ENCODE measurements at regions not wholly inside any gene's neighbourhood (a gene's known extent, or its start where the extent isn't known, plus 50 kb on each side); places are given as distances from the start of the nearest gene placed in this dataset.
"Not testable (repeated sequence)": the region's sequence is repeated elsewhere in the genome, so short reads cannot be mapped to it uniquely, and the experiment has no call there.

DNA sequence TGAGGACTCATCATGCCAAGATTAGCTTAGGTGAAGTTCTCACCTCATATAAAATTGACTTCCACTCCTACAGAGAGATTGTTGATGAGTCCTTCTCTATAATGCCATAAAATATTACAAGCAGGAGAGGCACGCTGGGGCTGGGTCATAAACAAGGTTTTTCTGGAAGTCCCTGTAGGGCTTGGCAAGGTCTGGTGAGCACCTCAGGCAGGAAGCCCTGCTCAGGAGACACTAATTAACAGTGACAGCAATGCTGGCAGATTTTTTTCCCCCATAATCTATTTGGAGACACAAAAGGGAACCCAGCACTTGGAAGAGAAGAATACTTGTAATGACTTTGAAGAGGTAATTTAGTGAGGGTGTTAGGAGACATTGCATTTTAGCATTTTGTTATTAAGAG is 118.7 kb downstream of the DIRAS2 start:
- no peak for DNase-seq (ENCODE audit: low read depth in 2 of 2)

DNA sequence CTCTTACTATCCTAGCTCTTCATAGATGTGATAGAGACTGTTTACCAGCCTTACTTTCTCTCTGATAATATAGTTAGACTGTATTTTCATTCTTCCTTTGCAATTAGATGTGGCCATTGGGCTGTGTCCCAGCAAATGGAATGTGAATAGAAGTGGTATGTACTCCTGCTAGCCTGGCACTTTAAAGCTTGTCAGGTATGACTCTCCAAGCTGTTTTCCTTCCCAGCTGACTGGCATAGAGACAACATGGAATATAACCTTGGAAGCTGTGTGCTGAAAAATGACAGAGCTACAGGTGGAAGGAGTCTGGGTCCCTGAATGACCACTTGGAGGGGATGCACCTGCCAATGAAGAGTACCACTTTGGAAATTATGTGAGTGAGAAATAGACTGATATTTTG is 116.2 kb downstream of the DIRAS2 start:
- DNase-seq (ENCODE audit: low read depth in 2 of 2), result no peak

DNA sequence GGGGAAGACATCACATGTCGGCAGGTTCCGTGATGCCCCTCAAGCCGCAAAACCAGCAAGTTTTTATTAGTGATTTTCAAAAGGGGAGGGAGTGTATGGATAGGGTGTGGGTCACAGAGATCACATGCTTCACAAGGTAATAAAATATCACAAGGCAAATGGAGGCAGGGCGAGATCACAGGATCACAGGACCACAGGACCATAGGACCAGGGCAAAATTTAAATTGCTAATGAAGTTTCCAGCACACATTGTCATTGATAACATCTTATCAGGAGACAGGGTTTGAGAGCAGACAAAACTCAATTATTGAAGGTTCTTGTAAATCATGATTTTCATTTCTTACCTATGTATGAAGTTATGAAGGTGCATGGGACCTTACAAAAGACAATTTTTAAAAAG is 106.5 kb downstream of the DIRAS2 start:
- DNase-seq (ENCODE audit: low read depth in 2 of 2), result not testable (repeated sequence)

DNA sequence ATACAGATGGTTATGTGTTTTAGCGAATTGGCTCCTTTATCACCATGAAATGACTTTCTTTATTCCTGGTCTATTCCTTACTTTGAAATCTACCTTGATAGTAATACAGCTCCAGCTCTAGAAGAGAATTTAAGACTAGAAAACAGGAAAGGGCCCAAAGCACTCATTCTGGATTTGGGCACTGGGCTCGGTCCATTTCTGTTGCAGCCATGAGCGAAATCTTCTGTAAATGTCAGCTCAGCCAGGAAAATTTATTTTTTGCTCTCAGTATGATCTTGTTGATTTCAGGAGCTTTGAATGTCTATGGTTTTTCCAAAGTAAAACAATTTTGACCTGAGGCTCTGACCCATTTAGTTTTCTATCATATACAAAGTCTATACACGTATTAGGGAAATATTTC is 104.1 kb downstream of the DIRAS2 start:
- no peak for DNase-seq (ENCODE audit: low read depth in 2 of 2)

DNA sequence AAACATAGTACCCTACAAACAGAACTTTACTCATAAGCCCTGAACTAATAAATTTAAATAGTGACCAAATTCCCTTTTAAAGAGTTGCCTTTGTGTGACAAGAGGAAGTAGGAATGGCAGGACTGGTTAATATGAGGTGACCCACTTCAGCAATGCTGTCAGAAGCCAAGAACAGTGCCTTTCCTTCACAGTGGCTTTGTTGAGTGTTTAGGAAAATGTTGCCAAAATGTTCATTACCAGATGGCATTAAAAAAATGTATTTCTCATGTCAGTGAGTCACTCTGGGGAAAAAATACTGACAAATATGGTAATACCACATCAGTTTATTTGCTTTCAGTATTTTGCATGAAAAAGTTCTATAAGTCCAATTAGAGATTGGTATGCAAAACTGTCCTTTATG is 103.3 kb downstream of the DIRAS2 start:
- DNase-seq (ENCODE audit: low read depth in 2 of 2), result no peak

DNA sequence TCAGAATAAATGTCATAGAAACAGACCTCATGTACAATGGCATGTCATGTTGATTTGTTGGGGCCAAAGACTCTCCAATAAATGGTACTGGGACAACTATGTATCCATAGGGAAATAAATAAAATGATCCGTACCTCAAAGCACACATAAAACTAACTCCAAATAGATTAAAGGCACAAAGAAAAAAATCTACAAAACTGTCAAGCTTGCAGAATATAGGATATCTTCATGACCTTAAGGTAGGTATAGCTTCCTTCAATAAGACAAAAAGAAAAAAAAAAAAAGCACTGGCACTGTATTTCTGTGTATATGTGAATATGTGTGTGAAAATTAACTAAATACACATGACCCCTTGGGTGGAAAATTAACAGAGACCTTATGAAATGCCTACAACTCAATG is 101.9 kb downstream of the DIRAS2 start:
- DNase-seq (ENCODE audit: low read depth in 2 of 2), result no peak

DNA sequence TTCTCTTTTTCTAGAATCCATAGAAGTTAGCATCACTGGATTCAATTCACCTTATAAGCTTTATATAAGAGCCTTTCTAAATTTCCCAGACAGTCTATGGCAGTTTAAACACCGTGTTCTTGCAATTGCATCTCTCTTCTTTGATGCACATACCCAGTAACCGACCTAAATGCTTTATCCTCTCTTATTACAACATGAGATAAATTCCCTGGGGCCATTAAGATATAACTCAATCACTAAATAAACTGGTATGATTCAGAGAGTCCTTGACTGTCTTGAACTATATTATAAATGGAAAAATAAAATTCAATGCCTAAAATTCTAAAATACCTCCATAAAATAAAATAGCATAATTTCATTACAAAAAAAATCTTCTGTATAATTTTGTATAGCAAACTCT is 98.1 kb downstream of the DIRAS2 start:
- DNase-seq (ENCODE audit: low read depth in 2 of 2), result no peak

DNA sequence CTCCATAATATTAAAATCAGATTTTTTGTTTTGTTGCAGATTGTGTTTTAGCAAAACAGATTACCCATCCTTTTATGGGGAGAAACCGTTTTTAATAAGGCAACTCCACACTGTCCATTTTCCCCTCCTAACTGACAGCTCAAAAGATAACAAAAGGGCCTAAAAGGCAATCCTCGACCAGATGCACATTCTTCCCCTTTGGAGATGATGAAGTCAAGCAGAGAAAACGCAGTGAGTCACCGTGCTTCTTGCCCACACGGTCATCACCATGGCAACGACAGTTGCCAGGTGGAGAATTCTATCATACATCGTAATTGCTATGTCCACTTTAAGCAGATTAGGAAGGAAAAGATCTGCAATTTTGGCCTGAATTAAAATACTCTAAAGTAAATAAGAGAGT is 96.4 kb downstream of the DIRAS2 start:
- no peak for DNase-seq (ENCODE audit: low read depth in 2 of 2)

DNA sequence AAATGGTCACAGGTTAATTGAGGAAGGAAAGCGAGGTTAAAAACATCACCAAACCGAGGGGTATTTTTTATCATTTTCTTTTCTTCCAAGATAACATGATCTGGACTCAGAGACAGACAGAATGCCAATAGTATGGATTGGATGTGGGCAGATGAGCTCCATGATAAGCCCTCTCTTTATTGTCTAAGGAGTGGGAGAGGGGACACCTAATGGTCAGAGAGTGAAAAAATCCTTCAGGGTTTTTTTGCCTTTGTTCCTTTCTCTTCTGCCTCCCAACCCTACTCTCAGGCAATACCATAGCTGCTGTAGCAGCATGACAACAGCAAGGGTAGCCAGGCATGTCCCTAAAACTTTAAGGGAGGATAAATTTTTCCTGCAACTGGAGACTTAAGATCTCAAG is 94.7 kb downstream of the DIRAS2 start:
- DNase-seq (ENCODE audit: low read depth in 2 of 2), result no peak

DNA sequence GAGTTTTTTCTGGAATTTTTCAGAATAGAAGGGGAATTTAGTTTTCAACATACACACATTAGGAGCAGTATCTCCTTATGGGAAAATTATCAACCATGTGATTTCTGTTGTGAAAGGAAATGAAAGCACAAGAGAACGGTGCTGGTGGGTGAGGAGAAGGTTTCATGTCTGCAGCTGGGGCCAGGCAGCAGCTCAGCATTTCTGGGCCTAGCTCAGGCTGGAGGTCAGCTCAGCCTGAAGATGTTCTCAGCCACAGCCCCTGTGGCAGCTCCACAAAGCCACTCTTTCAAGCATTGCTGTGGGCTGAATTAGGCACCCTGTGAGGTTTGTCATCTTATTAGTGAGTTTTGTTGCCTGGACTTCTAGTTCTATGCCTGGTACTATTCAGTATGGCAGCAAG is 90.3 kb downstream of the DIRAS2 start:
- no peak for DNase-seq (ENCODE audit: low read depth in 2 of 2)

DNA sequence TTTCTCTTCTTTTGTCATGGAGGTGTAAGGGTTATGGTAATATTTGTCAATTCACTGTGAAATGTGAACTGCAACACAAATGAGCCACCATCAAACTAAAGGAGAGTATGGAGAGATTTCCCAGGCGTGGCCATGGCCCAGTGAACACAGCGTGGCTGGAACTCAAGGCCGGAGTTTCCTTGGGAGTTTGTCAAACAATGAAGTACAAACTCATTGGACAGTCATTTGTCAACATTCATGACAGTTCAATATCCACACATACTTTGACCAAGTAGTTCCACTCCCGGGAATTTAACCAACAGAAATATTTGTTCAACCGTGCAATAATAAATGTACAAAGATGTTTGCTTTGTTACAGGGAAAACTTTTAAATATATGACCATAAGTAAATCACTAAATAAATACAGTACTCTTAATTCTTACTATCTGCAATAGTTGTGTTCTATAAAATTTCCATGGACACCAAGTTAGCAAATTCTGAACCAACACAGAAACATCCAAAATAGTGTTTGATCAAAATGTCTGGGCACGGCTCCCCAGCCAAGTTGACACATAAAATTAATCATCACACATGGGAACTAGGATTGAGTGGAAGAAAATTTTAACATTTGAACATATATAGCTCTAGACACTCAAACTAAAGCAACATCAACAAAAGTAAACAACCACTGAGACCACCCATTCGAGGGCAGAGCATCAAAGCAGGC is 87.1 kb downstream of the DIRAS2 start:
- DNase-seq (ENCODE audit: low read depth in 2 of 2), result no peak

DNA sequence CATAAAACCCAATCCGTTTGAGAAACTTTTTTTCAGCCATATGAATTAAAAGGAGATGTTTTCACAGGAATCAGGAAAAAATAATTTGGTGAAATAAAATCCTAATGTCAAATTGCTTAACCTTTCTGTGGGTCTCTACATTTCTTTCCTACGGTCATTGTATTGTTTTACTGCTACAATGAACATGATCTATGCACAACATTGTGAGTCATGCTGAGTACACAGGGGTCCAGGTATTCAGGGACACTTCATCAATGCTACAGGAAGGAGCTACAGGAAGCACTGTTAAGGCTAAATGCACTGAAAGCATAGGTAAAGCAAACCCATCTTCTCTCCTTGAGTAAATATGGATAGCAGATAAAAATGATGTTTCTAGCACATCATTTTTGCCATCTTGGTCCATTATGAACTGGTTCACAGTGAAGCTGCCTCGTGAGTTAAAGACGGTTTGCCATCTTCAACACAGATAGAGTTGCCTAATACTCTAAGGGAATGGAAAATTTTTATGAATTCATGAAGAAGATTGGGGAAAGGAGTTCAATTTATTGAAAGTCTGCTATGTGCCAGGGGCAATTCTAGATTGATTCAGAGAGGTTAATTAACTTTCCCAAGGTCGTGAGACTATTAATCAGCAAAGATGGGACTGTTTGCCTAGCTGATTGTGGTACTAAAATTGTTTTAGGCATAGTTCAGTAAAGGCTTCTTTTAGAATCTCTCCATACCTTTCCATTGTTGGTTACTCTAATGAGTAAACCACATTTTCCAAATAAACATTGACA is 85.5 kb downstream of the DIRAS2 start:
- DNase-seq (ENCODE audit: low read depth in 2 of 2), result no peak

DNA sequence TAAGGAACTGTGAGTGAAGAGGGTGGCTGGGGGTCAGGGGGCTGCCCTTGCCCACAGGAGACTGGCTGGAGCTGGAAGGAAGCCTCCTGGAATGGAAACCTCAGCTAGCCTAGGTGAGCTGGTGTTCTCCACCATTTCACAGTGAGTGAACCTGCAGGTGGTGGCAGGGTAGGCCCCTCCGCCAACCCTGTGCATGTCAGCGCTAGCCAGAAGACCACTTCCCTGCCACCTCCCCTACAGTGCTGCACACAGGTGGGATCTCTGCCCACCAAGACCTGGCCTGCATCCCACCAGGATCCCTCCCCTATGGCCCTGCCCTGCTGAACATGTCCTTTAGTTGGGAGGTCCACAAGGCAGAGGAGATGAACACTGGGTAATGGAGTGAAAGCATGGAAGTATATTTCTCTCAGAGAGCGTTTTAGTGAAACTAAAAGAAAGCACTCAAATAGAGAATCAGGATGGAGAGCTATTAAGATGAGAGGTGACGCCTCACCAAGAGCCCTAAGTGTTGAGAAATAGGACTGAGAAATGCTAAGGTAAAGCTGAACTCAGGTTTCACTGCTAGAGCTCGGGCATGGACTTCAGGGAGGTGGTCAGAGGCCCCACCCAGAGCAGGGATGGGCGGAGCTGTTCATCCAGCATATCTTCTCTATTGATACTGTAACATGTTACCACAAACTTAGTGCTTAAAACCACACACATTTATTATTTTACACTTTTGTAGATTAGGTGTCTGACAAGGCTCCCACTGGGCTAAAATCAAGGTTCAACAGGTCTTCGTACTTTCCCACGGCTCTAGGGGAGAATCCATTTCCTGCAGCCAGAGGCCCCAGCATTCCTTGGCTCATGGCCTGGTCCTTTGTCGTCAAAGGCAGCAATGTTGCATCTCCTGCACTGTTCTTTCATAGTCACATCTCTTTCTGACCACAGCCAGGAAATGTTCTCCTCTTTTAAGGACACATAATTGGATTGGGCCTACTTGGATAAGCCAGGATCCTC is 83.2 kb downstream of the DIRAS2 start:
- no peak for DNase-seq (ENCODE audit: low read depth in 2 of 2)
